MM.1S (cell line): ENCODE measurements at regions not wholly inside any gene's neighbourhood (a gene's known extent, or its start where the extent isn't known, plus 50 kb on each side); places are given as distances from the start of the nearest gene placed in this dataset.
"Not testable (repeated sequence)": the region's sequence is repeated elsewhere in the genome, so short reads cannot be mapped to it uniquely, and the experiment has no call there.

ENCODE experiments used
- EZH2 ChIP-seq: fragments of 300-600 bp; sonication (generic); optimal IDR thresholded peaks from 2 replicates; pipeline ENCODE3; 2017; ENCODE audit warnings: low read depth, mild to moderate bottlenecking, antibody characterized with exemption, low read length, mixed read lengths
- TF ChIP-seq, protein P1 (sequence below): fragments of 300-600 bp; sonication (generic); IDR thresholded peaks from 2 replicates; pipeline ENCODE4 v1.5.1; 2016; ENCODE audit warnings: antibody characterized with exemption, low read length, mixed read lengths

GRCh38 chr15:98089352-98089751 is 128.8 kb downstream of the ARRDC4 start:
- not testable (repeated sequence) for TF ChIP-seq EZH2
- TF ChIP-seq, protein P1, sequence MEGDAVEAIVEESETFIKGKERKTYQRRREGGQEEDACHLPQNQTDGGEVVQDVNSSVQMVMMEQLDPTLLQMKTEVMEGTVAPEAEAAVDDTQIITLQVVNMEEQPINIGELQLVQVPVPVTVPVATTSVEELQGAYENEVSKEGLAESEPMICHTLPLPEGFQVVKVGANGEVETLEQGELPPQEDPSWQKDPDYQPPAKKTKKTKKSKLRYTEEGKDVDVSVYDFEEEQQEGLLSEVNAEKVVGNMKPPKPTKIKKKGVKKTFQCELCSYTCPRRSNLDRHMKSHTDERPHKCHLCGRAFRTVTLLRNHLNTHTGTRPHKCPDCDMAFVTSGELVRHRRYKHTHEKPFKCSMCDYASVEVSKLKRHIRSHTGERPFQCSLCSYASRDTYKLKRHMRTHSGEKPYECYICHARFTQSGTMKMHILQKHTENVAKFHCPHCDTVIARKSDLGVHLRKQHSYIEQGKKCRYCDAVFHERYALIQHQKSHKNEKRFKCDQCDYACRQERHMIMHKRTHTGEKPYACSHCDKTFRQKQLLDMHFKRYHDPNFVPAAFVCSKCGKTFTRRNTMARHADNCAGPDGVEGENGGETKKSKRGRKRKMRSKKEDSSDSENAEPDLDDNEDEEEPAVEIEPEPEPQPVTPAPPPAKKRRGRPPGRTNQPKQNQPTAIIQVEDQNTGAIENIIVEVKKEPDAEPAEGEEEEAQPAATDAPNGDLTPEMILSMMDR, result not testable (repeated sequence)
